ENCODE measurements at regions not wholly inside any gene's neighbourhood (a gene's known extent, or its start where the extent isn't known, plus 50 kb on each side); places are given as distances from the start of the nearest gene placed in this dataset.

GRCh38 chr7:84354030-84354429, 159.4 kb upstream of the SEMA3A start:
- Histone ChIP-seq H3K27me3 (no peaks in the 10 kb centered on the region), H2AFZ (no peak overlapping the region), H3K36me3 (replicated peaks; ENCODE audit: insufficient read depth, low read depth) (no peaks in the 10 kb centered on the region), H3K79me2 (no peaks in the 10 kb centered on the region), H3K9me3 (ENCODE audit: low read depth) (no peaks in the 10 kb centered on the region), H3K4me2 (no peak overlapping the region), H3K4me3 (no peak overlapping the region), H3K27ac (no peak overlapping the region), H4K20me1 (ENCODE audit: insufficient read depth, poor library complexity, severe bottlenecking) (no peaks in the 10 kb centered on the region), H3K9me2 (replicated peaks; ENCODE audit: insufficient read depth) (no peaks in the 10 kb centered on the region), H3K4me1 (ENCODE audit: insufficient read depth) (no peaks in the 10 kb centered on the region)
- TF ChIP-seq EZH2phosphoT487 (IDR thresholded peaks at IDR 0.05; ENCODE audit: low read depth, severe bottlenecking, unreplicated experiment) (no peak), EZH2 (IDR thresholded peaks at IDR 0.05; ENCODE audit: borderline replicate concordance) (no peak)
- TF ChIP-seq, protein P1, sequence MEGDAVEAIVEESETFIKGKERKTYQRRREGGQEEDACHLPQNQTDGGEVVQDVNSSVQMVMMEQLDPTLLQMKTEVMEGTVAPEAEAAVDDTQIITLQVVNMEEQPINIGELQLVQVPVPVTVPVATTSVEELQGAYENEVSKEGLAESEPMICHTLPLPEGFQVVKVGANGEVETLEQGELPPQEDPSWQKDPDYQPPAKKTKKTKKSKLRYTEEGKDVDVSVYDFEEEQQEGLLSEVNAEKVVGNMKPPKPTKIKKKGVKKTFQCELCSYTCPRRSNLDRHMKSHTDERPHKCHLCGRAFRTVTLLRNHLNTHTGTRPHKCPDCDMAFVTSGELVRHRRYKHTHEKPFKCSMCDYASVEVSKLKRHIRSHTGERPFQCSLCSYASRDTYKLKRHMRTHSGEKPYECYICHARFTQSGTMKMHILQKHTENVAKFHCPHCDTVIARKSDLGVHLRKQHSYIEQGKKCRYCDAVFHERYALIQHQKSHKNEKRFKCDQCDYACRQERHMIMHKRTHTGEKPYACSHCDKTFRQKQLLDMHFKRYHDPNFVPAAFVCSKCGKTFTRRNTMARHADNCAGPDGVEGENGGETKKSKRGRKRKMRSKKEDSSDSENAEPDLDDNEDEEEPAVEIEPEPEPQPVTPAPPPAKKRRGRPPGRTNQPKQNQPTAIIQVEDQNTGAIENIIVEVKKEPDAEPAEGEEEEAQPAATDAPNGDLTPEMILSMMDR (IDR thresholded peaks at IDR 0.05; ENCODE audit: poor library complexity) = no peak
- no peak for DNase-seq (ENCODE audit: low spot score)

DNA sequence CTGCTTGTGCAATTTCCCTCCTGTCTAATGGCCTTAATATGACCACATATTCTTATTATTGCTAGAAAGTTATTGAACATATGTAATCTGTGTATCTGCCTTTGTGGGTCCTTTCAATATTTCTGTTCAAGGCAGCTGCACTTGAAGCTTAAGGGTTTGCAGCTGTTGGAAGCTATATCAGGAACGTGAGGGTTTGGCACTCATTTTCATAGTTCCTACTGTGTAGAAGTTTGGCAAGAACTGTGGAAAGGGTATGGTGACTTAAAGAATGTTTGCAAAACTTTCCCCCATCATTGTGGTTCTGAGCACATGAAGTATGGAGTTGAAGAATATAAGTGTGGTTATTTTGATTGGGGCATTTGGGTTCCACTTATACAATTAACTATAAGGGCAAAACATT, 144.7 kb upstream of the SEMA3A start:
- H2AFZ ChIP-seq = no peak overlapping the region
- no peaks in the 10 kb centered on the region for H3K9me2 ChIP-seq (replicated peaks; ENCODE audit: insufficient read depth)
- 75% methylated on average over 1 of the region's 1 CpG for WGBS (ENCODE audit: low lambda C conversion rate, missing lambda C conversion rate)
- H3K27ac ChIP-seq = no peak overlapping the region
- TF ChIP-seq EZH2phosphoT487 (IDR thresholded peaks at IDR 0.05; ENCODE audit: low read depth, severe bottlenecking, unreplicated experiment) (no peak), EZH2 (IDR thresholded peaks at IDR 0.05; ENCODE audit: borderline replicate concordance) (no peak)
- TF ChIP-seq, protein P1 (IDR thresholded peaks at IDR 0.05; ENCODE audit: poor library complexity) = no peak
- H3K27me3 ChIP-seq = no peaks in the 10 kb centered on the region
- H3K36me3 ChIP-seq (replicated peaks; ENCODE audit: insufficient read depth, low read depth) = no peaks in the 10 kb centered on the region
- H4K20me1 ChIP-seq (ENCODE audit: insufficient read depth, poor library complexity, severe bottlenecking) = no peaks in the 10 kb centered on the region
- no peaks in the 10 kb centered on the region for H3K9me3 ChIP-seq (ENCODE audit: low read depth)
- H3K4me3 ChIP-seq = no peak overlapping the region
- peaks cover 4% of the 10 kb centered on the region for H3K4me1 ChIP-seq (ENCODE audit: insufficient read depth)
- no peak for DNase-seq (ENCODE audit: low spot score)
- H3K79me2 ChIP-seq = no peaks in the 10 kb centered on the region
- H3K4me2 ChIP-seq = no peak overlapping the region

- peaks cover 4% of the 10 kb centered on the region for H3K4me1 ChIP-seq (ENCODE audit: insufficient read depth)
- 83% methylated on average over 2 of the region's 2 CpGs for WGBS (ENCODE audit: low lambda C conversion rate, missing lambda C conversion rate)
- H3K4me3 ChIP-seq = no peak overlapping the region
- no peak overlapping the region for H2AFZ ChIP-seq
- TF ChIP-seq EZH2phosphoT487 (IDR thresholded peaks at IDR 0.05; ENCODE audit: low read depth, severe bottlenecking, unreplicated experiment) = no peak
- TF ChIP-seq EZH2 (IDR thresholded peaks at IDR 0.05; ENCODE audit: borderline replicate concordance) = no peak
- TF ChIP-seq, protein P1 (IDR thresholded peaks at IDR 0.05; ENCODE audit: poor library complexity) = no peak
- no peaks in the 10 kb centered on the region for H3K36me3 ChIP-seq (replicated peaks; ENCODE audit: insufficient read depth, low read depth)
- H4K20me1 ChIP-seq (ENCODE audit: insufficient read depth, poor library complexity, severe bottlenecking) = no peaks in the 10 kb centered on the region
- H3K27me3 ChIP-seq = no peaks in the 10 kb centered on the region
- no peaks in the 10 kb centered on the region for H3K9me3 ChIP-seq (ENCODE audit: low read depth)
- no peaks in the 10 kb centered on the region for H3K79me2 ChIP-seq
- no peak overlapping the region for H3K4me2 ChIP-seq
- DNase-seq (ENCODE audit: low spot score) = no peak
- H3K9me2 ChIP-seq (replicated peaks; ENCODE audit: insufficient read depth) = no peaks in the 10 kb centered on the region
- no peak overlapping the region for H3K27ac ChIP-seq
Measured at GRCh38 chr7:84337429-84337828, 142.8 kb upstream of the SEMA3A start.

DNA sequence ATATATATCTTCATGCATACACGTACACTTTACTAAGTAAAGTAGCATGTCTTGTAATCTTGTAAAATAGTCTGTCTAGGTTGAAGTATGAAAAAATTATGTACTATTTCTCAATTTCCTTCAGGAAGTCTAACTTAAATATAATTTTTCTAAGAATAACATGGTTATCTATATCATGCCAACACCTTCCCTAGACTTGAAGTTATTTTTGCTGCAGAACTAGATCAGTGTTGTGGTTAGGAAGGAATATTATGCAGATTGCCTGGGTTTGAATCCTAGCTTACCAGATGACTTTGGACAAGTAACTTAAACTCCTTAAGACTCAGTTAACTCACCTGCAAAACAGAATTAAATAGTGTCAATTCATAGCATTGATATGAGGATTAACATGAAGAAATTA, 142.2 kb upstream of the SEMA3A start:
- no peak overlapping the region for H3K27ac ChIP-seq
- no peak overlapping the region for H3K4me3 ChIP-seq
- WGBS (ENCODE audit: low lambda C conversion rate, missing lambda C conversion rate) = 84% methylated on average over 1 of the region's 1 CpG
- no peak overlapping the region for H3K4me2 ChIP-seq
- no peak for TF ChIP-seq EZH2 (IDR thresholded peaks at IDR 0.05; ENCODE audit: borderline replicate concordance)
- TF ChIP-seq EZH2phosphoT487 (IDR thresholded peaks at IDR 0.05; ENCODE audit: low read depth, severe bottlenecking, unreplicated experiment) = no peak
- TF ChIP-seq, protein P1 (IDR thresholded peaks at IDR 0.05; ENCODE audit: poor library complexity) = no peak
- no peaks in the 10 kb centered on the region for H4K20me1 ChIP-seq (ENCODE audit: insufficient read depth, poor library complexity, severe bottlenecking)
- no peaks in the 10 kb centered on the region for H3K27me3 ChIP-seq
- H3K36me3 ChIP-seq (replicated peaks; ENCODE audit: insufficient read depth, low read depth) = no peaks in the 10 kb centered on the region
- H3K4me1 ChIP-seq (ENCODE audit: insufficient read depth) = peaks cover 4% of the 10 kb centered on the region
- H3K79me2 ChIP-seq = no peaks in the 10 kb centered on the region
- H3K9me2 ChIP-seq (replicated peaks; ENCODE audit: insufficient read depth) = no peaks in the 10 kb centered on the region
- no peak for DNase-seq (ENCODE audit: low spot score)
- no peak overlapping the region for H2AFZ ChIP-seq
- no peaks in the 10 kb centered on the region for H3K9me3 ChIP-seq (ENCODE audit: low read depth)
